ENCODE measurements at regions not wholly inside any gene's neighbourhood (a gene's known extent, or its start where the extent isn't known, plus 50 kb on each side); places are given as distances from the start of the nearest gene placed in this dataset.

DNA sequence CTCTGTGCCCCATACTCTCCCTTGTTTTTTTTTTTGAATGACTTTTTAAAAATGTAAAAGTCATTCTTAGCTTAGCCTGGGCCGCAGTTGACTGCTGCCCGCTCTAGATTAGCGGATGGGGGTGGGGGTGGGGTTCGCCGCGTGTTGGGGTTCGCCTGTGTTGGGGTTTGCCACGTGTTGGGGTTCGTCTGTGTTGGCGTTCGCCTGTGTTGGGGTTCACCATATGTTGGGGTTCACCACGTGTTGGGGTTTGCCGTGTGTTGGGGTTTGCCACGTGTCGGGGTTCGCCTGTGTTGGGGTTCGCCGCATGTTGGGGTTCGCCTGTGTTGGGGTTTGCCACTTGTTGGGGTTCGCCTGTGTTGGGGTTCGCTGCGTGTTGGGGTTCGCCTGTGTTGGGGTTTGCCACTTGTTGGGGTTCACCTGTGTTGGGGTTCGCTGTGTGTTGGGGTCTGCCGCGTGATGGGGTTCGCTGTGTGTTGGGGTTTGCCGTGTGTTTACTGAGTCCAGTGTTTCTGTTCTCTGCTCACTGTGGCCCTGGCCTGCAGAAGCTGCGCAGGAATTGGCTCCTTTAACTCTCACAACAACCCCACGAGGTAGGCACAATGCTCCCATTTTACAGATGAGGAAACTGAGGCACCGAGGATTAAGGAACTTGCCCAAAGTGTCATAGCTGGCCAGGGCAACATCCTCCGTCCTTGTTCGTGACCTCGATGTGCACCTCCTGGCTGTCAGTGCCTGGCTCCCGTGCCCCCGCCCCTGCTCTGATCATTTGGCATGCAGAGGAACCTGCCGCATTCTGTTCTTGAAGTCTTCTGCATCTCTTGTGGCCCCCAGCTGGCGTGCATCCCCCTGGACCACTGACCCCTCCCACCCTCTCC lies 96.6 kb upstream of the CIBAR2 start:
- H3K27me3 ChIP-seq (replicated peaks; ENCODE audit: insufficient read depth), result no peaks in the 10 kb centered on the region
- in situ Hi-C loops (cut with MboI), result no loop called here
- H2AFZ ChIP-seq, result no peak overlapping the region
- no peaks in the 10 kb centered on the region for H3K36me3 ChIP-seq (ENCODE audit: low read depth)
- H3F3A ChIP-seq (ENCODE audit: insufficient read depth), result peaks cover 40% of the 10 kb centered on the region
- H3K9ac ChIP-seq, result no peak overlapping the region
- H3K27ac ChIP-seq, result no peak overlapping the region
- WGBS, 2 experiments (ENCODE audit: low coverage in 1 of 2, low lambda C conversion rate in 2 of 2, missing lambda C conversion rate in 2 of 2), result 91 to 97% methylated on average over 18 to 36 of the region's 38 CpGs
- H3K4me3 ChIP-seq, result no peak overlapping the region
- H3K79me2 ChIP-seq (ENCODE audit: insufficient read depth), result peaks cover 72% of the 10 kb centered on the region
- no peaks in the 10 kb centered on the region for H4K20me1 ChIP-seq (ENCODE audit: insufficient read depth)
- DNase-seq, result no peak
- no peaks in the 10 kb centered on the region for H3K9me3 ChIP-seq (ENCODE audit: low read depth)
- peaks cover 53% of the 10 kb centered on the region for H3K4me1 ChIP-seq (ENCODE audit: insufficient read depth)
- H3K4me2 ChIP-seq (ENCODE audit: unreplicated experiment), result no peak overlapping the region
- no peak for TF ChIP-seq EZH2phosphoT487 (IDR thresholded peaks at IDR 0.05; ENCODE audit: insufficient read depth, low read depth)
- TF ChIP-seq EZH2 (IDR thresholded peaks at IDR 0.05; ENCODE audit: insufficient read depth, poor library complexity, severe bottlenecking), result no peak
- H3K9me2 ChIP-seq (ENCODE audit: insufficient read depth), result no peaks in the 10 kb centered on the region

GRCh38 chr16:85209526-85210121 lies 97.4 kb upstream of the CIBAR2 start:
- Histone ChIP-seq H3K4me2 (ENCODE audit: unreplicated experiment) (no peak overlapping the region), H4K20me1 (ENCODE audit: insufficient read depth) (no peaks in the 10 kb centered on the region), H3F3A (ENCODE audit: insufficient read depth) (peaks cover 35% of the 10 kb centered on the region), H3K27ac (peak overlapping the region; percentile 95), H3K79me2 (ENCODE audit: insufficient read depth) (peaks cover 79% of the 10 kb centered on the region), H3K36me3 (ENCODE audit: low read depth) (no peaks in the 10 kb centered on the region), H3K9ac (0 out of 2 replicates have a peak overlapping the region, but pooled peaks have one; percentile 73), H3K27me3 (replicated peaks; ENCODE audit: insufficient read depth) (no peaks in the 10 kb centered on the region), H2AFZ (no peak overlapping the region), H3K4me3 (no peak overlapping the region), H3K4me1 (ENCODE audit: insufficient read depth) (peaks cover 48% of the 10 kb centered on the region), H3K9me2 (ENCODE audit: insufficient read depth) (no peaks in the 10 kb centered on the region), H3K9me3 (ENCODE audit: low read depth) (no peaks in the 10 kb centered on the region)
- in situ Hi-C loops (cut with MboI), result no loop called here
- 54 to 56% methylated on average over 16 to 17 of the region's 17 CpGs for WGBS, 2 experiments (ENCODE audit: low coverage in 1 of 2, low lambda C conversion rate in 2 of 2, missing lambda C conversion rate in 2 of 2)
- DNase-seq, result no peak
- no peak for TF ChIP-seq EZH2phosphoT487 (IDR thresholded peaks at IDR 0.05; ENCODE audit: insufficient read depth, low read depth)
- TF ChIP-seq EZH2 (IDR thresholded peaks at IDR 0.05; ENCODE audit: insufficient read depth, poor library complexity, severe bottlenecking), result no peak

DNA sequence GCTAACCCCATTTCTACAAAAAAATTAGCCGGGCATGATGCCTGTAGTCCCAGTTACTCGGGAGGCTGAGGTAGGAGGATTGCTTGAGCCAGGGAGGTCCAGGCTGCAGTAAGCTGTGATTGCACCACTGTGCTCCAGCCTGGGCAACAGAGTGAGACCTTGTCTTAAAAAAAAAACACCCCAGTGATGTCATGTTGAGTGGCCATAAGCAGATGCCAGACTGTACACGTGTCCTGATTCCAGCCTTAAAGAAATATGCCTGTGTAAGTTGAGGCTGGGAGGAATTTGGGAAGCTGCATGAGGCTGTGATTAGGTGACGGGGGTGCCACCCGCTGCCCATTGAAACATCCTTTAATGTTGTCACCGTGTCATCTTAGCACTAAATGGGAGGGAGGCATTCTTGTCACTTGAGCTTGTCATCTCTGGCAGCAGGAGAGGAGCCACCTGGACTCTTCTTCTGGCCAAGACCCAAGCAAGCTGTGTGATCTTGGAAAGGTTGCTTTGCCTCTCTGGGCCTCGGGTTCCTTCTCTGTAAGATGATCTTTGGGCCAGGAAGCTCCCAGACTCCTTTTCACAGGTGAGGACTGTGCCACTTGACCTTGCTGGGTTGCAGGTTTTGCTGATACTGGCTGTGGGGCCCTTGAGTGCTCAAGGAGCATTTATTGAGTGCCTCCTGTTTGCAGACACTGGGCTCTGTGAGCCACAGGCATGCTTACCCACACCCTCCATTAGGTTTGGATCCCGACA lies 98.3 kb upstream of the CIBAR2 start:
- peaks cover 26% of the 10 kb centered on the region for H3F3A ChIP-seq (ENCODE audit: insufficient read depth)
- H3K9ac ChIP-seq, result peak overlapping the region; percentile 73

GRCh38 chr16:85211271-85211801 lies 99.1 kb upstream of the CIBAR2 start:
- DNase-seq, result peak; percentile 90
- in situ Hi-C loops (cut with MboI), result no loop called here

More for the DNA sequence above, 98.3 kb upstream of the CIBAR2 start:
- DNase-seq, result peak; percentile 89
- Histone ChIP-seq H3K4me3 (no peak overlapping the region), H3K79me2 (ENCODE audit: insufficient read depth) (peaks cover 82% of the 10 kb centered on the region), H3K27me3 (replicated peaks; ENCODE audit: insufficient read depth) (no peaks in the 10 kb centered on the region), H3K4me2 (ENCODE audit: unreplicated experiment) (peak overlapping the region; percentile 34), H3K9me3 (ENCODE audit: low read depth) (no peaks in the 10 kb centered on the region), H3K4me1 (ENCODE audit: insufficient read depth) (peaks cover 44% of the 10 kb centered on the region), H3K27ac (peak overlapping the region; percentile 95), H3K36me3 (ENCODE audit: low read depth) (no peaks in the 10 kb centered on the region), H2AFZ (no peak overlapping the region), H4K20me1 (ENCODE audit: insufficient read depth) (no peaks in the 10 kb centered on the region), H3K9me2 (ENCODE audit: insufficient read depth) (no peaks in the 10 kb centered on the region)
- 21 to 29% methylated on average over 8 of the region's 8 CpGs for WGBS, 2 experiments (ENCODE audit: low coverage in 1 of 2, low lambda C conversion rate in 2 of 2, missing lambda C conversion rate in 2 of 2)
- TF ChIP-seq EZH2phosphoT487 (IDR thresholded peaks at IDR 0.05; ENCODE audit: insufficient read depth, low read depth) (no peak), EZH2 (IDR thresholded peaks at IDR 0.05; ENCODE audit: insufficient read depth, poor library complexity, severe bottlenecking) (no peak)
- in situ Hi-C loops (cut with MboI), result no loop called here

More at GRCh38 chr16:85211271-85211801, 99.1 kb upstream of the CIBAR2 start:
- Histone ChIP-seq H4K20me1 (ENCODE audit: insufficient read depth) (no peaks in the 10 kb centered on the region), H3K9me3 (ENCODE audit: low read depth) (no peaks in the 10 kb centered on the region), H3K9ac (peak overlapping the region; percentile 73), H3K4me1 (ENCODE audit: insufficient read depth) (peaks cover 37% of the 10 kb centered on the region), H3K27me3 (replicated peaks; ENCODE audit: insufficient read depth) (no peaks in the 10 kb centered on the region), H3K27ac (peak overlapping the region; percentile 95), H3K4me3 (no peak overlapping the region), H3F3A (ENCODE audit: insufficient read depth) (peaks cover 26% of the 10 kb centered on the region), H3K4me2 (ENCODE audit: unreplicated experiment) (peak overlapping the region; percentile 34), H3K79me2 (ENCODE audit: insufficient read depth) (peaks cover 81% of the 10 kb centered on the region), H3K36me3 (ENCODE audit: low read depth) (no peaks in the 10 kb centered on the region), H3K9me2 (ENCODE audit: insufficient read depth) (no peaks in the 10 kb centered on the region), H2AFZ (no peak overlapping the region)
- 26 to 35% methylated on average over 17 of the region's 17 CpGs for WGBS, 2 experiments (ENCODE audit: low coverage in 1 of 2, low lambda C conversion rate in 2 of 2, missing lambda C conversion rate in 2 of 2)
- TF ChIP-seq EZH2 (IDR thresholded peaks at IDR 0.05; ENCODE audit: insufficient read depth, poor library complexity, severe bottlenecking), result no peak
- TF ChIP-seq EZH2phosphoT487 (IDR thresholded peaks at IDR 0.05; ENCODE audit: insufficient read depth, low read depth), result no peak
